ENCODE measurements at regions not wholly inside any gene's neighbourhood (a gene's known extent, or its start where the extent isn't known, plus 50 kb on each side); places are given as distances from the start of the nearest gene placed in this dataset.

DNA sequence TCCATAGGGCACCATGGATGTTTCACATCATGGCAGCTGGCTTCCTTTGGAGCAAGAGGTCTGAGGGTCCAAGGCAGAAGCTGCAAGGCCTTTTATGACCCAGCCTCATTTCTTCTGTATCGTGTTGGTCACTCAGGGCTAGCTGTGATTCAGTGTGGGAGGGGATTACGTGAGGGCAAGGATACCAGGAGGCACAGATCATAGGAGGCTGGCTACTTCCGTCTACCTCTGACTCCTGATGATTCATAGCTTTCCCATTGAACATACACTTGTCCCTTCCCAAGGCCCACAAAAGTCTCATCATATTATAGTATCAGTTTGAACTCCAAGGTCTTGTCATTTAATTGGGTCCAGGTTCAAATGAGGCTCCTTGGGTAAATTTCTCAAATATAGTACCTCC lies 135.3 kb upstream of the ZBED5 start:
- ATAC-seq (no peak), DNase-seq (ENCODE audit: low read depth, low spot score) (no peak), FAIRE-seq (no peak)
- no peak for TF ChIP-seq FOXM1 (IDR thresholded peaks at IDR 0.05; ENCODE audit: low read depth, low read length)
- no peak for TF ChIP-seq HDAC2 (IDR thresholded peaks at IDR 0.05)
- TF ChIP-seq SMAD1 (IDR thresholded peaks at IDR 0.05; ENCODE audit: low read depth, partially characterized antibody), result no peak
- no peak for TF ChIP-seq ZBED1 (IDR thresholded peaks at IDR 0.05; ENCODE audit: borderline replicate concordance)
- no peak for TF ChIP-seq BHLHE40 (IDR thresholded peaks at IDR 0.05; ENCODE audit: borderline replicate concordance in 1 of 2, low read depth in 2 of 2, low read length in 1 of 2)
- no peak for TF ChIP-seq RB1 (IDR thresholded peaks at IDR 0.05; ENCODE audit: borderline replicate concordance)
- TF ChIP-seq RCOR1 (conservative IDR thresholded peaks at IDR 0.05; ENCODE audit: low read depth, low read length), result no peak
- TF ChIP-seq TCF12 (IDR thresholded peaks at IDR 0.05; ENCODE audit: low read depth, low read length), result no peak
- H3K4me3 ChIP-seq, result no peak overlapping the region
- ChIA-PET POLR2A (no interaction called here), RAD21 (ENCODE audit: unreplicated experiment) (no interaction called here), SMC1A (ENCODE audit: uncharacterized antibody, unreplicated experiment) (no interaction called here), CTCF (interaction anchor here (1.1 to 1.4 kb wide), 2 partner anchors 25 to 59 kb away, joined by 3 read pairs; no protein-coding TSS in a partner anchor)
- no peak overlapping the region for H3K9ac ChIP-seq (ENCODE audit: control insufficient read depth, insufficient read depth, low read length)
- no peaks in the 10 kb centered on the region; a peak in 2 of 4 replicates for H3K27me3 ChIP-seq (replicated peaks in 1 of 2; ENCODE audit: control insufficient read depth in 2 of 2, insufficient read depth in 2 of 2, low read length in 1 of 2)
- H3K27ac ChIP-seq (ENCODE audit: control insufficient read depth, insufficient read depth), result no peak overlapping the region
- no peaks in the 10 kb centered on the region for H3K9me3 ChIP-seq (replicated peaks; ENCODE audit: control insufficient read depth, insufficient read depth, low read length)
- in situ Hi-C loops (cut with MboI), result no loop called here
- H2AFZ ChIP-seq (ENCODE audit: control insufficient read depth, low read depth, low read length), result no peak overlapping the region
- H3K4me1 ChIP-seq (ENCODE audit: control insufficient read depth, insufficient read depth, low read length), result no peaks in the 10 kb centered on the region
- no peaks in the 10 kb centered on the region for H4K20me1 ChIP-seq (ENCODE audit: control insufficient read depth, insufficient read depth)
- BruUV-seq (replicated peaks), result no TSS peak
- WGBS (ENCODE audit: insufficient coverage, insufficient replicate concordance, low lambda C conversion rate, missing lambda C conversion rate), result 4% methylated on average over 3 of the region's 3 CpGs
- H3K79me2 ChIP-seq (ENCODE audit: control insufficient read depth, insufficient read depth, low read length), result no peaks in the 10 kb centered on the region
- H3K36me3 ChIP-seq (ENCODE audit: control insufficient read depth in 2 of 2, insufficient read depth in 2 of 2, low read length in 1 of 2), result no peaks in the 10 kb centered on the region
- H3K4me2 ChIP-seq (ENCODE audit: control insufficient read depth, insufficient read depth), result no peak overlapping the region
- intact Hi-C loops (cut with micrococcal nuclease; ENCODE audit: unreplicated experiment), result no loop called here

DNA sequence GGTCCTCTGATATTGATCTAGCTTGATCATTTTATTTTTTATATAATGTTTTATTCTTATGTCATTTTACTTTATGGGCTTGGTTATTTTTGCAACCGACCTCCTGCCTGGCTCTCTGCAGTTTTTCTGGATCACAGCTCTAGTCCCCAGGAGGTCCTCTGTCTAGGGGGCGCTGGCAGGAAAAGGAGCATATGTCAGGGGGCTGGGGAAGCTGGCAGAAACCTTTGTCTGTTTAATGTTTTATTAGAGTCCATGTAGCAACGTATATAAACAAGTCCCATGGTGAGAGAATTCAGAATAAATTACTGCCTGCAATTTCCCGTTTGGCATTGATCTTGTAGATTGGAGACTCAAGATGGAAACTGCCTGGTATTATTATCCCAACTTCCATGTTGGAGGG lies 133.5 kb upstream of the ZBED5 start:
- H2AFZ ChIP-seq (ENCODE audit: control insufficient read depth, low read depth, low read length), result no peak overlapping the region
- FAIRE-seq, result no peak
- ChIA-PET RAD21 (ENCODE audit: unreplicated experiment) (interaction anchor here (0.7 kb wide), 1 partner anchor 58 kb away, joined by 4 read pairs; no protein-coding TSS in a partner anchor), SMC1A (ENCODE audit: uncharacterized antibody, unreplicated experiment) (interaction anchor here (1.8 kb wide), 1 partner anchor 10 kb away, joined by 5 read pairs; no protein-coding TSS in a partner anchor), CTCF (interaction anchor here (1.2 kb wide), 1 partner anchor 30 kb away, joined by 3 read pairs; no protein-coding TSS in a partner anchor), POLR2A (no interaction called here)
- 22% methylated on average over 4 of the region's 4 CpGs for whole genome bisulfite sequencing (ENCODE audit: insufficient coverage, insufficient replicate concordance, low lambda C conversion rate, missing lambda C conversion rate)
- H3K36me3 ChIP-seq (ENCODE audit: control insufficient read depth in 2 of 2, insufficient read depth in 2 of 2, low read length in 1 of 2), result no peaks in the 10 kb centered on the region
- no peaks in the 10 kb centered on the region; a peak in 2 of 4 replicates for H3K27me3 ChIP-seq (replicated peaks in 1 of 2; ENCODE audit: control insufficient read depth in 2 of 2, insufficient read depth in 2 of 2, low read length in 1 of 2)
- H4K20me1 ChIP-seq (ENCODE audit: control insufficient read depth, insufficient read depth), result no peaks in the 10 kb centered on the region
- no peak overlapping the region for H3K4me2 ChIP-seq (ENCODE audit: control insufficient read depth, insufficient read depth)
- H3K4me1 ChIP-seq (ENCODE audit: control insufficient read depth, insufficient read depth, low read length), result no peaks in the 10 kb centered on the region
- intact Hi-C loops (cut with micrococcal nuclease; ENCODE audit: unreplicated experiment), result no loop called here
- no peaks in the 10 kb centered on the region for H3K9me3 ChIP-seq (replicated peaks; ENCODE audit: control insufficient read depth, insufficient read depth, low read length)
- in situ Hi-C loops (cut with MboI), result no loop called here
- H3K27ac ChIP-seq (ENCODE audit: control insufficient read depth, insufficient read depth), result no peak overlapping the region
- H3K4me3 ChIP-seq, result no peak overlapping the region
- no peak overlapping the region for H3K9ac ChIP-seq (ENCODE audit: control insufficient read depth, insufficient read depth, low read length)
- DNase-seq (ENCODE audit: low read depth, low spot score), result no peak
- ATAC-seq, result no peak
- H3K79me2 ChIP-seq (ENCODE audit: control insufficient read depth, insufficient read depth, low read length), result no peaks in the 10 kb centered on the region
- BruUV-seq (replicated peaks), result no TSS peak
- TF ChIP-seq ZNF24 (IDR thresholded peaks at IDR 0.05), result no peak
- TF ChIP-seq, protein P1, sequence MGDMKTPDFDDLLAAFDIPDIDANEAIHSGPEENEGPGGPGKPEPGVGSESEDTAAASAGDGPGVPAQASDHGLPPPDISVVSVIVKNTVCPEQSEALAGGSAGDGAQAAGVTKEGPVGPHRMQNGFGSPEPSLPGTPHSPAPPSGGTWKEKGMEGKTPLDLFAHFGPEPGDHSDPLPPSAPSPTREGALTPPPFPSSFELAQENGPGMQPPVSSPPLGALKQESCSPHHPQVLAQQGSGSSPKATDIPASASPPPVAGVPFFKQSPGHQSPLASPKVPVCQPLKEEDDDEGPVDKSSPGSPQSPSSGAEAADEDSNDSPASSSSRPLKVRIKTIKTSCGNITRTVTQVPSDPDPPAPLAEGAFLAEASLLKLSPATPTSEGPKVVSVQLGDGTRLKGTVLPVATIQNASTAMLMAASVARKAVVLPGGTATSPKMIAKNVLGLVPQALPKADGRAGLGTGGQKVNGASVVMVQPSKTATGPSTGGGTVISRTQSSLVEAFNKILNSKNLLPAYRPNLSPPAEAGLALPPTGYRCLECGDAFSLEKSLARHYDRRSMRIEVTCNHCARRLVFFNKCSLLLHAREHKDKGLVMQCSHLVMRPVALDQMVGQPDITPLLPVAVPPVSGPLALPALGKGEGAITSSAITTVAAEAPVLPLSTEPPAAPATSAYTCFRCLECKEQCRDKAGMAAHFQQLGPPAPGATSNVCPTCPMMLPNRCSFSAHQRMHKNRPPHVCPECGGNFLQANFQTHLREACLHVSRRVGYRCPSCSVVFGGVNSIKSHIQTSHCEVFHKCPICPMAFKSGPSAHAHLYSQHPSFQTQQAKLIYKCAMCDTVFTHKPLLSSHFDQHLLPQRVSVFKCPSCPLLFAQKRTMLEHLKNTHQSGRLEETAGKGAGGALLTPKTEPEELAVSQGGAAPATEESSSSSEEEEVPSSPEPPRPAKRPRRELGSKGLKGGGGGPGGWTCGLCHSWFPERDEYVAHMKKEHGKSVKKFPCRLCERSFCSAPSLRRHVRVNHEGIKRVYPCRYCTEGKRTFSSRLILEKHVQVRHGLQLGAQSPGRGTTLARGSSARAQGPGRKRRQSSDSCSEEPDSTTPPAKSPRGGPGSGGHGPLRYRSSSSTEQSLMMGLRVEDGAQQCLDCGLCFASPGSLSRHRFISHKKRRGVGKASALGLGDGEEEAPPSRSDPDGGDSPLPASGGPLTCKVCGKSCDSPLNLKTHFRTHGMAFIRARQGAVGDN (IDR thresholded peaks at IDR 0.05), result no peak
- no peak for TF ChIP-seq BCL11A (IDR thresholded peaks at IDR 0.05; ENCODE audit: low read depth, low read length)
- no peak for TF ChIP-seq MTA3 (IDR thresholded peaks at IDR 0.05; ENCODE audit: borderline replicate concordance, low read length)
- no peak for TF ChIP-seq CBFB (IDR thresholded peaks at IDR 0.05; ENCODE audit: low read depth)
- no peak for TF ChIP-seq SMC3 (IDR thresholded peaks at IDR 0.05; ENCODE audit: borderline replicate concordance, low read length)
- TF ChIP-seq, protein P2, sequence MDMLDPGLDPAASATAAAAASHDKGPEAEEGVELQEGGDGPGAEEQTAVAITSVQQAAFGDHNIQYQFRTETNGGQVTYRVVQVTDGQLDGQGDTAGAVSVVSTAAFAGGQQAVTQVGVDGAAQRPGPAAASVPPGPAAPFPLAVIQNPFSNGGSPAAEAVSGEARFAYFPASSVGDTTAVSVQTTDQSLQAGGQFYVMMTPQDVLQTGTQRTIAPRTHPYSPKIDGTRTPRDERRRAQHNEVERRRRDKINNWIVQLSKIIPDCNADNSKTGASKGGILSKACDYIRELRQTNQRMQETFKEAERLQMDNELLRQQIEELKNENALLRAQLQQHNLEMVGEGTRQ (IDR thresholded peaks at IDR 0.05; ENCODE audit: borderline replicate concordance, low read depth, low read length), result no peak
- TF ChIP-seq TCF3 (IDR thresholded peaks at IDR 0.05; ENCODE audit: borderline replicate concordance, insufficient read depth, low read depth, low read length), result no peak
